Stimulated activated naive CD8-positive, alpha-beta T cell treated with anti-CD3 and anti-CD28 coated beads, Interleukin-15, Interleukin-2, amounts not matched to agents 100 U/mL and 50 U/mL, for 24 hours (primary cell): ENCODE measurements at regions not wholly inside any gene's neighbourhood (a gene's known extent, or its start where the extent isn't known, plus 50 kb on each side); places are given as distances from the start of the nearest gene placed in this dataset.
"Not testable (repeated sequence)": the region's sequence is repeated elsewhere in the genome, so short reads cannot be mapped to it uniquely, and the experiment has no call there.

Experiments
- ATAC-seq: fragments of 150-1000 bp; cut with Tn5 transposase; one replicate; pipeline ENCODE4 v1.10.0; 2021
- DNase-seq: peaks from one replicate; pipeline ENCODE4 v3.0.0; 2021

DNA sequence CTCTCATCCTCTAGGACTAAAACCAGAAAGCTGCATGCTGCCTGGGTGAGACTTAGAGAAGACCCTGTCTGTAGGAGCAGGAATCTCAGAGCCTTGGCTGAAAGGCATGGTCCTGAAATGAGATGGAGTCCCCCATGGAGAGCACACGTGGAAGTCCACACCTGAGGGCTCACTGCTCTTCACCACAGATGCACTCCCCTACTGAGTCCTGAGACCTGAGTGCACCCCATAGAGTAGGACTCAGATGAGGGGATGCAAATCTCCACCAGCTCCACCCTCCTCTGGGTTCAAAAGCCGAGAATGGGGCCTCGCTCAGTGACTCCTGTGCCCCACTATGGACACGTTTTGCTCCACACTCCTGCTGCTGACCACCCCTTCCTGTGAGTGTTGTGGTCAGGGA is 171.4 kb upstream of the TP53TG3 start:
- not testable (repeated sequence) for ATAC-seq

DNA sequence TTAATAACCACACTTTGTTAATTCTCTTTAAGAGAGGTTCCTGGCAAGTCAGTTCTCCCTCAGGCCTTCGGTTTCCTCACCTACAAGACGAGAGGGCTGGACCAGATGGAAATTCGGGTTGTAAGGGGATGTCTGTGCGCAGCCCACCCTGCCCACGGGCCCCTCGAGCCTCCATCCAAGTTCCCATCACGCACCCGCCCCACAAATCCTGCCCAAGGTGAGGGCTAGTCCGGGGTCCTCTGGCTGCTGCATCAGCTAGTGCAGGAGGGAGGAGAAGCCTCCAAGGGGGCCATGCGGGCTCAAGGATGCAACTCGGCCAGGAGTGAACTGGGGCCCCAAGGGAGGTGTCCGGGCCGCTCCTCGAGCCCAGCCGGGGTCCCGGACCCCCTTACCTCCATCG is 169.6 kb upstream of the TP53TG3 start:
- not testable (repeated sequence) for ATAC-seq, DNase-seq

More for the DNA sequence above, 171.4 kb upstream of the TP53TG3 start:
- not testable (repeated sequence) for DNase-seq

DNA sequence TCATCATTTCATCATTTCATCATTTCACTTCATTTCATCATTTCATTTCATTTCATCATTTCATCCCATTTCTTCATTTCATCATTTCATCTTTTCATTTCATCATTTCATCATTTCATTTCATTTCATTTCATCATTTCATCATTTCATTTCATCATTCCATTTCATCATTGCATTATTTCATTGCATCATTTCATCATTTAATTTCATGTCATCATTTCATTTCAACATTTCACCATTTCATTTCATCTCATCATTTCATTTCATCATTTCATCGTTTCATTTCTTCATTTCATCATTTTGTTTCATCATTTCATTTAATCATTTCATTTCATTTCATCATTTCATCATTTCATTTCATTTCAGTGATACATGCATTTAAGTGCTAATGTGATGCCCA is 166.9 kb upstream of the TP53TG3 start:
- not testable (repeated sequence) for DNase-seq, ATAC-seq

DNA sequence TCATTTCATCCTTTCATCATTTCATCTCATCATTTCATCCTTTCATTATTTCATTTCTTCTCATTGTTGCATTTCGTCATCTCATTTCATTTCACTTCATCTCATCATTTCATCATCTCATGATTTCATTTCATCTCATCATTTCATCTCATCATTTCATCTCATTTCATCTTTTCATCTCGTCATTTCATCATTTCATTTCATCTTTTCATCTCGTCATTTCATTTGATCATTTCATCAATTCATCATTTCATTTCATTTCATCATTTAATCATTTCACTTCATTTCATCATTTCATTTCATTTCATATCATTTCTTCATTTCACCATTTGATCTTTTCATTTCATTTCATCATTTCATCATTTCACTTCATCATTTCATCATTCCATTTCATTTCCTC is 131.3 kb upstream of the TP53TG3 start:
- not testable (repeated sequence) for ATAC-seq, DNase-seq

DNA sequence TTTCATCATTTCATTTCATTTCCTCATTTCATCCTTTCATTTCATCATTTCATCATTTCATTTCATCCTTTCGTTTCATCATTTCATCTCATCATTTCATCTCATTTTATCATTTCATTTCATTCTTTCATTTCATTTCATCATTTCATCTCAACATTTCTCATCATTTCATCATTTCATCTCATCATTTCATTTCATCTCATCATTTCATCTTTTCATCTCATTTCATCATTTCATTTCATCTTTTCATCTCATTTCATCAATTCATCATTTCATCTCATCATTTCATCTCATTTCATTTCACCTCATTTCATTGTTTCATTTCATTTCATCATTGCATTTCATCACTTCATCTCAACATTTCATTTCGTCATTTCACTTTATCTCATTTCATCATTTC is 129.7 kb upstream of the TP53TG3 start:
- DNase-seq = not testable (repeated sequence)

More for the DNA sequence above, 129.7 kb upstream of the TP53TG3 start:
- ATAC-seq = not testable (repeated sequence)
